HL-60/S4 (cell line): ENCODE measurements at regions not wholly inside any gene's neighbourhood (a gene's known extent, or its start where the extent isn't known, plus 50 kb on each side); places are given as distances from the start of the nearest gene placed in this dataset.

Experiments
- in situ Hi-C: fragments of 300-500 bp; cut with MboI; formaldehyde crosslinking; loops from 2 replicates; pipeline ENCODE4 v1.14.3; 2022; ENCODE audit warnings: low sequenced_read_pairs

- in situ Hi-C loops: loop anchor here (25.0 kb wide), 1 partner anchor 457 kb away; no protein-coding TSS in a partner anchor
Measured at GRCh38 chr6:6518631-6519427, 69.7 kb upstream of the LY86 start.

- in situ Hi-C loops: loop anchor here (25.0 kb wide), 1 partner anchor 460 kb away; no protein-coding TSS in a partner anchor
Measured at GRCh38 chr6:6521961-6522482, 66.5 kb upstream of the LY86 start.

DNA sequence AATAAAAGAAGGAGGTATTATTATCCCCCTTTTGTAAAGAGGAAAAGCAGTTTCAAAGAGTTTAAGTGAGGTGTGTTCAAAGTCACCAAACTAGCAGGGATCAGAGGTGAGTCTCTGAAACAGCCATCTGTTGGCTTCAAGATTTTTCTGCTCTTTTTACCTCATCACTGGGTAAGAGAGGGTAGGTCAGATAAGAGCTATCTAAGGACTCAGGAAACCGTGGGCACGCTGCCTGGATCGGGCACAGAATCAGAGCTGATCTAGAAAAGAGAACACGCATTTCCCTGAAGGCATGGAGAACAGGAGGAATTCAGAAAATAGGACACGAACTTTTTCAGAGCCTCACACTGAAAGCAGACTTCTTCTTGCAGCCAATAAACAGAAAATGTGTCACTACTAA is 65.8 kb upstream of the LY86 start:
- in situ Hi-C loops: loop anchor here (25.0 kb wide), 1 partner anchor 460 kb away; no protein-coding TSS in a partner anchor

DNA sequence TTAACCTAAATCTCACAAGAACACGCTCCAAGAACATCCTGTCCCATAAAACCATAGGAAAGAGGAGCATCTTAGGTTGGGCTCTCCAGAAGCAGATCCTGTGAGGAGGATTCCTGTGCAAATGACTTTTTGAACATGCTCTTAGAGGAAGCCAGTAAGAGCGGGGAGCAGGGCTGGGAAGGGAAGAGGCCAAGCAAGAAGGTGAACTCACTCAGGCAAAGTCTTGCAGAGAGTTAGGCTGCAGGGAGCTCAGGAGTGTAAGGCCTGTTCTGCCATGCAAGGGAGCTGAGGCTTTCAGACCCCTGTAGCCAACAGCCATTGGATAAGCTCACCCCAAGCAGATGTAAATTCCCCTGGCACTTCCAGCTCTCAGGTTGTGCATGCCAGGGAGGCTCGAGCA is 63.6 kb upstream of the LY86 start:
- in situ Hi-C loops: loop anchor here (25.0 kb wide), 2 partner anchors 463 to 1063 kb away; no protein-coding TSS in a partner anchor

GRCh38 chr6:6525933-6526332 is 62.6 kb upstream of the LY86 start:
- in situ Hi-C loops: loop anchor here (25.0 kb wide), 1 partner anchor 1064 kb away; no protein-coding TSS in a partner anchor

GRCh38 chr6:6529275-6529674 is 59.2 kb upstream of the LY86 start:
- in situ Hi-C loops: loop anchor here (25.0 kb wide), 1 partner anchor 1067 kb away; no protein-coding TSS in a partner anchor

DNA sequence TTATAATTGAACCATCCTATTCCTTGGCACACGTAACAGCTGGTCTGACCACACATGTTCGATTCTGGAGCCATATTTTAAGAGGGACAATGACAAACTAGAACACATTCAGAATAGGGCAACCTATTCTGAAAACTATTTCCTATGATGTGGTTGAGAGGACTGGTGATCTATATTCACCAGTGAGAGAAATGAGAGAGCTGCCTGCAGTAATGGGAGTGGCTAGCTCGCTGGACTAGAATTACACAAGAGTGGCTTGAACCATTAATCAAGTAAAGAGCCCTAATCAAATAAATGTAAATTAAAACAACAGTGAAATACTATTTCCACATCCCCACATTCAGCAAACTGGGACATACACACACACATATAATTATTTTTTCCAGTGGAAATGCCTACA is 55.3 kb upstream of the LY86 start:
- in situ Hi-C loops: loop anchor here (25.0 kb wide), 1 partner anchor 1071 kb away; no protein-coding TSS in a partner anchor

DNA sequence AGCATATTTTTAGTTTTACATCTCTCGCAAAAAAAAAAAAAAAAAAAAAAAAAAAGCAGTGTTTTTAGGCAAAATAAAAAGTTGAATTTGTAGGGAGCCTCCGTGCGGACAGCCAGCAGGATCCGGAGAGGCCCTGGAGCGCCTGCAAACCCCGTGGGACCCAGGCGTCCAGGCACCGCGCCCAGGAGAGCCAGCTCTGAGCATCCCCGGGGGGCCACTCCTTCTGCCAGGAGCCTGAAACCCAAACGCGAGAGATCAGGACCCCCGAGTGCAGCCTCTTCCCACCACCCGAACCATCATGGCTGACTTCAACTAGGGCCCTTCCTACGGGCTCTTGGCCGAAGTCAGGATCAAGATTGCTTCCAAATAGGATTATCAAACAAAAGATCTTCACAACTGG is 54.1 kb upstream of the LY86 start:
- in situ Hi-C loops: loop anchor here (25.0 kb wide), 1 partner anchor 1072 kb away; no protein-coding TSS in a partner anchor

DNA sequence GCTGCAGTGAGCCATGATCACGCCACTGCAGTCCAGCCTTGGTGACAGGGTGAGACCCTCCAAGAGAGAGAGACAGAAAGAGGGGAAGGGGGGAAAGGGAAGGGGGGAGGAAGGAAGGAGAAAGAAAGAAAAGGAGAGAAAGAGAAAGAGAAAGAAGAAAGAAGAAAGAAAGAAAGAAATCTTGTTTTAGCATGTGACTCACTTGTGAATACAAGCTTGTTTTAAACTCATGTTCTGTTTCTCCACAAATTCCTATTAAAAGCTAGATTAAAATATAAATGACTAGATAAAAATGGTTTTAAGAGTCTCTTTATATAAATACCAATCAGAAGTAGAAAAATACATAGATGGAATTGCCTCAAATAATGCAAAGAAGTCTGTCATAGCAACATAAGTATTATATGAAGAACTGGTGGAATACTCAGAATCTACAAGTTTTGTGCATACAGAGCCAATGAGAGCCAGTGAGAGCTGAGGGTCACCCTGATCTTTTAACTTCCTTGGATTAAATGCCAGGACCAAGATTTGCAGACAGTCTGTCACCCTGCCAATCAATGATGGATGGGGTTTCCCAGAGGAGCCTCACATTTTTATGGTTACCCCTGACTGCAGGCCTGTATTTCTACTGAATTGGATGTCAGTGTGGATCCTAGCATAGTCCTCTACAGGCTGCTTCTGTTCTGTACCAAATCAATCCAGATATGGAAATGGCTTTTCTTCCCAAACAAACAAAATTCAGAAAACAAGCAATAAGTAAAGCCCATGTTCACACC is 50.8 kb upstream of the LY86 start:
- in situ Hi-C loops: loop anchor here (25.0 kb wide), 1 partner anchor 1075 kb away; no protein-coding TSS in a partner anchor

DNA sequence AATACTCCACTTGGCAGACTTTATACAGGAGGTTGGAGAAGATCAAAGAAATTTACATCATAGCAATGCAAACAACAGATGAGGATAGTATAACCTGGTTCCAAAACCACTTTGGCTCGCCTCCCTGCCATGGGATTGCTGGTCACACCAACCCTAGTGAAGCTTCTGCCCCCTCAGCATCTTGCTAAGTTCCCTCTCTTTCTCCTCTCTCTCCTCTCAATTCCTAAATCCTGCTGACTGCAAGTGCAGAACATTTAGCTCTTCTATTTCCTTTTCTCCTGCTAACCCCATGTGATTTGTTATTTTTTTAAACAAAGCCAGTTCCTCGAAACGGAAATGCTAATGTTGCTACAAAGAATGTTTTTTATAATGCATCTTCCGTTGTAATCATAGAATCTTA is 50.3 kb upstream of the LY86 start:
- in situ Hi-C loops: loop anchor here (25.0 kb wide), 1 partner anchor 1076 kb away; no protein-coding TSS in a partner anchor
